PC-3 (cell line): ENCODE measurements at regions not wholly inside any gene's neighbourhood (a gene's known extent, or its start where the extent isn't known, plus 50 kb on each side); places are given as distances from the start of the nearest gene placed in this dataset.
"Not testable (repeated sequence)": the region's sequence is repeated elsewhere in the genome, so short reads cannot be mapped to it uniquely, and the experiment has no call there.

ENCODE experiments used
- ATAC-seq: fragments of 200-7000 bp; cut with Tn5 transposase; 2 replicates; pipeline ENCODE4 v1.9.1; 2020; ENCODE audit warnings: mild to moderate bottlenecking, moderate library complexity
- BruUV-seq: library from RNA; stranded (reverse); fragments of 400-500 nt; replicated peaks from 2 replicates; lab custom pipeline; 2021; lab: Mats Ljungman, UMichigan
- CTCF ChIA-PET: fragments of 300-600 bp; sonication (Branson Sonifier 250); formaldehyde crosslinking; loops from one replicate; lab custom pipeline; 2022; ENCODE audit warnings: antibody characterized with exemption; lab: Charles Lee
- POLR2A ChIA-PET: fragments of 300-600 bp; sonication (Branson Sonifier 250); formaldehyde crosslinking; loops from one replicate; lab custom pipeline; 2022; ENCODE audit warnings: antibody characterized with exemption; ENCODE audit not compliant: unreplicated experiment; lab: Charles Lee
- DNase-seq: peaks from one replicate; pipeline ENCODE4 v3.0.0-alpha.2; 2015
- H2AFZ ChIP-seq: fragments of 300-600 bp; sonication (generic); 2 replicates; pipeline ENCODE4 v1.6.0; 2016; ENCODE audit warnings: antibody characterized with exemption, low read length
- H3F3A ChIP-seq: fragments of 300-600 bp; sonication (generic); one replicate; pipeline ENCODE4 v1.6.0; 2017; ENCODE audit warnings: antibody characterized with exemption, low read length, control low read depth, mild to moderate bottlenecking; ENCODE audit not compliant: unreplicated experiment
- H3K27ac ChIP-seq: fragments of 300-600 bp; sonication (generic); 2 replicates; pipeline ENCODE4 v1.5.1; 2016; ENCODE audit warnings: mild to moderate bottlenecking, low read length
- H3K27me3 ChIP-seq: fragments of 300-600 bp; sonication (generic); 2 replicates; pipeline ENCODE4 v1.6.1; 2016; ENCODE audit warnings: low read length, mixed read lengths
- H3K36me3 ChIP-seq: fragments of 300-600 bp; sonication (generic); 2 replicates; pipeline ENCODE4 v1.6.1; 2016; ENCODE audit warnings: low read depth, mixed run types, low read length, mixed read lengths
- H3K4me1 ChIP-seq: fragments of 300-600 bp; sonication (generic); 2 replicates; pipeline ENCODE4 v1.5.1; 2016; ENCODE audit warnings: low read length; ENCODE audit not compliant: insufficient read depth
- H3K4me2 ChIP-seq: fragments of 300-600 bp; sonication (generic); 2 replicates; pipeline ENCODE4 v1.6.0; 2016; ENCODE audit warnings: low read length
- H3K4me3 ChIP-seq: fragments of 300-600 bp; sonication (generic); 2 replicates; pipeline ENCODE4 v1.5.1; 2016; ENCODE audit warnings: mild to moderate bottlenecking, low read length, mixed read lengths
- H3K79me2 ChIP-seq: fragments of 300-600 bp; sonication (generic); 2 replicates; pipeline ENCODE4 v1.6.1; 2017; ENCODE audit warnings: low read length, mixed read lengths
- H3K9ac ChIP-seq: fragments of 300-600 bp; sonication (generic); 2 replicates; pipeline ENCODE4 v1.6.0; 2016; ENCODE audit warnings: mild to moderate bottlenecking, low read length
- H3K9me2 ChIP-seq: fragments of 300-600 bp; sonication (generic); replicated peaks from 2 replicates; pipeline ENCODE4 v1.6.1; 2016; ENCODE audit warnings: mixed run types, low read length, mixed read lengths
- H3K9me3 ChIP-seq: fragments of 300-600 bp; sonication (generic); 2 replicates; pipeline ENCODE4 v1.6.1; 2016; ENCODE audit warnings: low read length, mixed read lengths
- H4K20me1 ChIP-seq: fragments of 300-600 bp; sonication (generic); 2 replicates; pipeline ENCODE4 v1.6.1; 2016; ENCODE audit warnings: low read length, mixed read lengths
- EZH2 ChIP-seq: fragments of 300-600 bp; sonication (generic); IDR thresholded peaks from one replicate; pipeline ENCODE4 v1.6.1; 2017; ENCODE audit warnings: antibody characterized with exemption, mild to moderate bottlenecking, low read length; ENCODE audit not compliant: unreplicated experiment
- EZH2phosphoT487 ChIP-seq: fragments of 300-600 bp; sonication (generic); IDR thresholded peaks from 2 replicates; pipeline ENCODE4 v1.6.1; 2018; ENCODE audit warnings: mild to moderate bottlenecking, antibody characterized with exemption, low read length, borderline replicate concordance
- intact Hi-C: fragments of 100-400 bp; cut with micrococcal nuclease; formaldehyde crosslinking; loops from 2 replicates; pipeline ENCODE4 v1.9.0; 2023
- TF ChIP-seq, protein P1 (sequence below): fragments of 300-600 bp; sonication (generic); conservative IDR thresholded peaks from 2 replicates; pipeline ENCODE4 v1.5.1; 2017; ENCODE audit warnings: antibody characterized with exemption, low read depth, mild to moderate bottlenecking, low read length

GRCh38 chr13:100767192-100767591 lies 92.6 kb upstream of the TMTC4 start:
- Histone ChIP-seq H3F3A (no peaks in the 10 kb centered on the region), H3K9me3 (no peaks in the 10 kb centered on the region), H4K20me1 (no peaks in the 10 kb centered on the region), H3K27me3 (no peaks in the 10 kb centered on the region), H3K27ac (no peak overlapping the region), H3K36me3 (no peaks in the 10 kb centered on the region), H3K4me3 (no peak overlapping the region), H3K9ac (no peak overlapping the region), H2AFZ (no peak overlapping the region), H3K79me2 (no peaks in the 10 kb centered on the region), H3K4me1 (no peaks in the 10 kb centered on the region), H3K4me2 (no peak overlapping the region), H3K9me2 (no peaks in the 10 kb centered on the region)
- DNase-seq (no peak), ATAC-seq (no peak)
- ChIA-PET CTCF (no interaction called here), POLR2A (no interaction called here)
- no TSS peak for BruUV-seq
- intact Hi-C loops = no loop called here
- no peak for TF ChIP-seq EZH2phosphoT487
- TF ChIP-seq, protein P1, sequence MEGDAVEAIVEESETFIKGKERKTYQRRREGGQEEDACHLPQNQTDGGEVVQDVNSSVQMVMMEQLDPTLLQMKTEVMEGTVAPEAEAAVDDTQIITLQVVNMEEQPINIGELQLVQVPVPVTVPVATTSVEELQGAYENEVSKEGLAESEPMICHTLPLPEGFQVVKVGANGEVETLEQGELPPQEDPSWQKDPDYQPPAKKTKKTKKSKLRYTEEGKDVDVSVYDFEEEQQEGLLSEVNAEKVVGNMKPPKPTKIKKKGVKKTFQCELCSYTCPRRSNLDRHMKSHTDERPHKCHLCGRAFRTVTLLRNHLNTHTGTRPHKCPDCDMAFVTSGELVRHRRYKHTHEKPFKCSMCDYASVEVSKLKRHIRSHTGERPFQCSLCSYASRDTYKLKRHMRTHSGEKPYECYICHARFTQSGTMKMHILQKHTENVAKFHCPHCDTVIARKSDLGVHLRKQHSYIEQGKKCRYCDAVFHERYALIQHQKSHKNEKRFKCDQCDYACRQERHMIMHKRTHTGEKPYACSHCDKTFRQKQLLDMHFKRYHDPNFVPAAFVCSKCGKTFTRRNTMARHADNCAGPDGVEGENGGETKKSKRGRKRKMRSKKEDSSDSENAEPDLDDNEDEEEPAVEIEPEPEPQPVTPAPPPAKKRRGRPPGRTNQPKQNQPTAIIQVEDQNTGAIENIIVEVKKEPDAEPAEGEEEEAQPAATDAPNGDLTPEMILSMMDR = no peak
- no peak for TF ChIP-seq EZH2

DNA sequence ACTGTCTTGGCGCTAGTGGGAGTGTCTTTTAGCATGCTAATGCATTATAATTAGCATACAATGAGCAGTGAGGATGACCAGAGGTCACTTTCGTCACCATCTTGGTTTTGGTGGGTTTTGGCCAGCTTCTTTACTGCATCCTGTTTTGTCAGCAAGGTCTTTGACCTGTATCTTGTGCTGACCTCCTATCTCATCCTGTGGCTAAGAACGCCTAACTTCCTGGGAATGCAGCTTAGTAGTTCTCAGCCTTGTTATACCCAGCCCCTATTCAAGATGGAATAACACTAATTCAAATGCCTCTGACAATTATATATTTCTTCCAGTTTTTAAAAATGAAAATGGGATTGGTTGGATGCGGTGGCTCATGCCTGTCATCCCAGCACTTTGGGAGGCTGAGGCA lies 92.0 kb upstream of the TMTC4 start:
- intact Hi-C loops, BruUV-seq, H3K4me3 ChIP-seq, CTCF ChIA-PET, H4K20me1 ChIP-seq, H3K9me2 ChIP-seq, H3K4me2 ChIP-seq, H3K27ac ChIP-seq, H3F3A ChIP-seq, POLR2A ChIA-PET, H3K36me3 ChIP-seq, ATAC-seq, H3K4me1 ChIP-seq, H3K27me3 ChIP-seq, H3K9ac ChIP-seq, H3K79me2 ChIP-seq, H2AFZ ChIP-seq, DNase-seq, H3K9me3 ChIP-seq: not testable (repeated sequence)

GRCh38 chr13:100764937-100765336 lies 90.3 kb upstream of the TMTC4 start:
- POLR2A ChIA-PET = no interaction called here

DNA sequence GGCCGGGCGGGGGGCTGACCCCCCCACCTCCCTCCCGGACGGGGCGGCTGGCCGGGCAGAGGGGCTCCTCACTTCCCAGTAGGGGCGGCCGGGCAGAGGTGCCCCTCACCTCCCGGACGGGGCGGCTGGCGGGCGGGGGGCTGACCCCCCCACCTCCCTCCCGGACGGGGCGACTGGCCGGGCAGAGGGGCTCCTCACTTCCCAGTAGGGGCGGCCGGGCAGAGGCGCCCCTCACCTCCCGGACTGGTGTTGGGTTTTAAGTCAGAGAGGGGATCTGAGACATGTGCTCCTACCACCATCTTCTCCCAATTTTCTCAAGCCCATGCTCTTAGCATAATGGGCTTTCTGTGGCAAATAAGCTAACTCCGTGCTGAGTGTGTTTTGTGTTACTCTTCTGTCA lies 87.5 kb upstream of the TMTC4 start:
- CTCF ChIA-PET, ATAC-seq: not testable (repeated sequence)

More at GRCh38 chr13:100764937-100765336, 90.3 kb upstream of the TMTC4 start:
- ATAC-seq = no peak
- TF ChIP-seq EZH2phosphoT487 (no peak), EZH2 (no peak)
- Histone ChIP-seq H2AFZ (no peak overlapping the region), H3K4me2 (no peak overlapping the region), H3K4me1 (no peaks in the 10 kb centered on the region), H3K9ac (no peak overlapping the region), H4K20me1 (no peaks in the 10 kb centered on the region), H3K4me3 (no peak overlapping the region), H3K79me2 (no peaks in the 10 kb centered on the region), H3K27ac (no peak overlapping the region), H3K9me2 (no peaks in the 10 kb centered on the region), H3K36me3 (no peaks in the 10 kb centered on the region), H3K9me3 (no peaks in the 10 kb centered on the region), H3F3A (no peaks in the 10 kb centered on the region), H3K27me3 (no peaks in the 10 kb centered on the region)
- BruUV-seq = no TSS peak
- CTCF ChIA-PET = no interaction called here
- no peak for DNase-seq
- intact Hi-C loops = no loop called here

More for the DNA sequence above, 87.5 kb upstream of the TMTC4 start:
- H2AFZ ChIP-seq, H3K9me2 ChIP-seq, H4K20me1 ChIP-seq, H3K9ac ChIP-seq, H3K4me3 ChIP-seq, DNase-seq, H3F3A ChIP-seq, H3K79me2 ChIP-seq, H3K36me3 ChIP-seq, H3K4me2 ChIP-seq, H3K27ac ChIP-seq, H3K4me1 ChIP-seq, POLR2A ChIA-PET, H3K9me3 ChIP-seq, BruUV-seq, intact Hi-C loops: not testable (repeated sequence)
- H3K27me3 ChIP-seq = 0 out of 2 replicates have a peak, but pooled peaks cover 15% of the 10 kb centered on the region
